ENCODE measurements at regions not wholly inside any gene's neighbourhood (a gene's known extent, or its start where the extent isn't known, plus 50 kb on each side); places are given as distances from the start of the nearest gene placed in this dataset.

DNA sequence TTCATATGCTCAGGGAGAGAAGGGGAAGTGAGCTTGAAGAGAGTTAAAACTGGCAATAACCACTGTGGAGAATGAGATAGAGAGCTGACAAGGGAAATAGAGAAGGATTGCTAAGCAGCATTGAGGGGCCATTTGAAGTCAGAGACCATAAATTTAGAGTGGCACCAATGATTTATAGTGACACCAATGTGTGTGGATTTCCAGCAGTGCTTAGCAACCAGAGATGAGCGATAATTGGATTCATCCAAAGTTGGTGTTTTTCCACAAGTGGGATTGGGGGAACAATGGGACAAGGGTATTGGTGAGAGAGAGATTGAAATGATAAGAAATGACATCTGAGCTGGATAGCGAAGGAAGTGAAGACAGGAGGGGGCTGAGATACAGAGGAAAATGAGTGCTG, 114.1 kb downstream of the C1orf94 start:
- Histone ChIP-seq H3K27me3 (ENCODE audit: insufficient read depth, low read length) (no peaks in the 10 kb centered on the region), H2BK5ac (ENCODE audit: insufficient read length, low read length) (no peak overlapping the region), H3K23ac (ENCODE audit: insufficient read length, low read depth, low read length) (no peak overlapping the region), H3K23me2 (ENCODE audit: insufficient read length, low read depth, low read length, poor library complexity, severe bottlenecking) (no peaks in the 10 kb centered on the region), H2BK15ac (ENCODE audit: low read depth, low read length) (no peak overlapping the region), H3K4me1 (ENCODE audit: insufficient read depth, low read length) (no peaks in the 10 kb centered on the region), H3K18ac (ENCODE audit: insufficient read length, low read depth, low read length) (no peak overlapping the region), H2BK20ac (ENCODE audit: low read depth, low read length, poor library complexity, severe bottlenecking) (no peak overlapping the region), H3K4ac (ENCODE audit: low read depth, low read length) (no peak overlapping the region), H3K79me1 (ENCODE audit: insufficient read depth, low read depth, low read length, poor library complexity, severe bottlenecking) (no peaks in the 10 kb centered on the region), H2AFZ (ENCODE audit: low read length) (no peak overlapping the region), H3K4me2 (ENCODE audit: insufficient read depth, insufficient read length, low read length) (no peak overlapping the region), H4K5ac (ENCODE audit: insufficient read length, low read depth, low read length) (no peak overlapping the region), H3K9me3 (ENCODE audit: control insufficient read depth, low read depth, low read length) (no peaks in the 10 kb centered on the region), H4K8ac (replicated peaks; ENCODE audit: insufficient read length, low read depth, low read length) (no peak overlapping the region), H3K27ac (ENCODE audit: insufficient read length, low read depth, low read length) (no peak overlapping the region), H2BK120ac (ENCODE audit: low read depth, low read length, poor library complexity, severe bottlenecking) (no peak overlapping the region), H3K9ac (ENCODE audit: extremely low read depth, insufficient read length, low read length) (no peak overlapping the region), H3K79me2 (ENCODE audit: insufficient read depth, low read length) (no peaks in the 10 kb centered on the region), H3T11ph (ENCODE audit: low read length) (no peak overlapping the region), H4K91ac (ENCODE audit: insufficient read length, low read depth, low read length) (no peak overlapping the region), H2BK12ac (ENCODE audit: insufficient read length, low read depth, low read length) (no peak overlapping the region), H3K14ac (ENCODE audit: insufficient read depth, low read length) (no peak overlapping the region), H3K56ac (ENCODE audit: insufficient read length, low read depth, low read length) (no peak overlapping the region), H2AK5ac (ENCODE audit: insufficient read length, low read length) (no peak overlapping the region), H4K20me1 (ENCODE audit: control insufficient read depth, insufficient read depth, insufficient read length) (no peaks in the 10 kb centered on the region)
- H3K27ac Mint-ChIP-seq, result no peak overlapping the region
- H3K27me3 Mint-ChIP-seq (ENCODE audit: low read depth), result no peaks in the 10 kb centered on the region; the same call in 1 of the 2 replicates
- no peak overlapping the region for H3K4me3 Mint-ChIP-seq
- H3K4me1 Mint-ChIP-seq, result 0 out of 4 replicates have a peak, but pooled peaks cover 0 to 4% of the 10 kb centered on the region in 2 experiments
- no peak for DNase-seq
- H3K36me3 Mint-ChIP-seq (ENCODE audit: insufficient read depth in 1 of 3, low read depth in 3 of 3), result no peaks in the 10 kb centered on the region
- no peaks in the 10 kb centered on the region for H3K9me3 Mint-ChIP-seq
- TF ChIP-seq, protein P1, sequence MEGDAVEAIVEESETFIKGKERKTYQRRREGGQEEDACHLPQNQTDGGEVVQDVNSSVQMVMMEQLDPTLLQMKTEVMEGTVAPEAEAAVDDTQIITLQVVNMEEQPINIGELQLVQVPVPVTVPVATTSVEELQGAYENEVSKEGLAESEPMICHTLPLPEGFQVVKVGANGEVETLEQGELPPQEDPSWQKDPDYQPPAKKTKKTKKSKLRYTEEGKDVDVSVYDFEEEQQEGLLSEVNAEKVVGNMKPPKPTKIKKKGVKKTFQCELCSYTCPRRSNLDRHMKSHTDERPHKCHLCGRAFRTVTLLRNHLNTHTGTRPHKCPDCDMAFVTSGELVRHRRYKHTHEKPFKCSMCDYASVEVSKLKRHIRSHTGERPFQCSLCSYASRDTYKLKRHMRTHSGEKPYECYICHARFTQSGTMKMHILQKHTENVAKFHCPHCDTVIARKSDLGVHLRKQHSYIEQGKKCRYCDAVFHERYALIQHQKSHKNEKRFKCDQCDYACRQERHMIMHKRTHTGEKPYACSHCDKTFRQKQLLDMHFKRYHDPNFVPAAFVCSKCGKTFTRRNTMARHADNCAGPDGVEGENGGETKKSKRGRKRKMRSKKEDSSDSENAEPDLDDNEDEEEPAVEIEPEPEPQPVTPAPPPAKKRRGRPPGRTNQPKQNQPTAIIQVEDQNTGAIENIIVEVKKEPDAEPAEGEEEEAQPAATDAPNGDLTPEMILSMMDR (conservative IDR thresholded peaks at IDR 0.05), result no peak
- no CpG with 5 or more reads among the region's 2 CpGs for WGBS (ENCODE audit: extremely low coverage, insufficient read length, low lambda C conversion rate)

Data from H9 (cell line).